ENCODE measurements at regions not wholly inside any gene's neighbourhood (a gene's known extent, or its start where the extent isn't known, plus 50 kb on each side); places are given as distances from the start of the nearest gene placed in this dataset.
"Not testable (repeated sequence)": the region's sequence is repeated elsewhere in the genome, so short reads cannot be mapped to it uniquely, and the experiment has no call there.

GRCh38 chr4:138460477-138461414 is 218.6 kb upstream of the SLC7A11 start:
- no peak for DNase-seq (ENCODE audit: low read depth in 4 of 4, low spot score in 3 of 4)

- DNase-seq (ENCODE audit: low read depth in 4 of 4, low spot score in 3 of 4): no peak
Observed at GRCh38 chr4:138458751-138459150, 216.6 kb upstream of the SLC7A11 start.

- not testable (repeated sequence) for DNase-seq (ENCODE audit: low read depth in 4 of 4, low spot score in 3 of 4)
Observed at GRCh38 chr4:138456349-138456748, 214.2 kb upstream of the SLC7A11 start.

GRCh38 chr4:138455097-138455496 is 212.9 kb upstream of the SLC7A11 start:
- DNase-seq (ENCODE audit: low read depth in 4 of 4, low spot score in 3 of 4): no peak

- DNase-seq (ENCODE audit: low read depth in 4 of 4, low spot score in 3 of 4): no peak
Observed at GRCh38 chr4:138452826-138453225, 210.7 kb upstream of the SLC7A11 start.

- no peak for DNase-seq (ENCODE audit: low read depth in 4 of 4, low spot score in 3 of 4)
Observed at GRCh38 chr4:138451276-138451663, 209.1 kb upstream of the SLC7A11 start.

GRCh38 chr4:138450546-138451275 is 208.6 kb upstream of the SLC7A11 start:
- DNase-seq (ENCODE audit: low read depth in 4 of 4, low spot score in 3 of 4): no peak

GRCh38 chr4:138449938-138450337 is 207.8 kb upstream of the SLC7A11 start:
- DNase-seq (ENCODE audit: low read depth in 4 of 4, low spot score in 3 of 4): no peak

GRCh38 chr4:138448169-138448568 is 206.0 kb upstream of the SLC7A11 start:
- no peak for DNase-seq (ENCODE audit: low read depth in 4 of 4, low spot score in 3 of 4)

- DNase-seq (ENCODE audit: low read depth in 4 of 4, low spot score in 3 of 4): no peak
Observed at GRCh38 chr4:138446456-138446855, 204.3 kb upstream of the SLC7A11 start.

- no peak for DNase-seq (ENCODE audit: low read depth in 4 of 4, low spot score in 3 of 4)
Observed at GRCh38 chr4:138445098-138445497, 202.9 kb upstream of the SLC7A11 start.

GRCh38 chr4:138444260-138444659 is 202.1 kb upstream of the SLC7A11 start:
- no peak for DNase-seq (ENCODE audit: low read depth in 4 of 4, low spot score in 3 of 4)

GRCh38 chr4:138439143-138439581 is 197.0 kb upstream of the SLC7A11 start:
- no peak for DNase-seq (ENCODE audit: low read depth in 4 of 4, low spot score in 3 of 4)

GRCh38 chr4:138438608-138439007 is 196.5 kb upstream of the SLC7A11 start:
- no peak for DNase-seq (ENCODE audit: low read depth in 4 of 4, low spot score in 3 of 4)

- DNase-seq (ENCODE audit: low read depth in 4 of 4, low spot score in 3 of 4): no peak
Observed at GRCh38 chr4:138437263-138437851, 195.2 kb upstream of the SLC7A11 start.

- DNase-seq (ENCODE audit: low read depth in 4 of 4, low spot score in 3 of 4): not testable (repeated sequence)
Observed at GRCh38 chr4:138435733-138436132, 193.6 kb upstream of the SLC7A11 start.

GRCh38 chr4:138435046-138435445 is 192.9 kb upstream of the SLC7A11 start:
- not testable (repeated sequence) for DNase-seq (ENCODE audit: low read depth in 4 of 4, low spot score in 3 of 4)

GRCh38 chr4:138428611-138429010 is 186.5 kb upstream of the SLC7A11 start:
- DNase-seq (ENCODE audit: low read depth in 4 of 4, low spot score in 3 of 4): no peak

- DNase-seq (ENCODE audit: low read depth in 4 of 4, low spot score in 3 of 4): no peak
Observed at GRCh38 chr4:138426786-138427185, 184.6 kb upstream of the SLC7A11 start.

- no peak for DNase-seq (ENCODE audit: low read depth in 4 of 4, low spot score in 3 of 4)
Observed at GRCh38 chr4:138420471-138420870, 178.3 kb upstream of the SLC7A11 start.

- no peak for DNase-seq (ENCODE audit: low read depth in 4 of 4, low spot score in 3 of 4)
Observed at GRCh38 chr4:138414202-138414601, 172.1 kb upstream of the SLC7A11 start.
